Calu3 (cell line): ENCODE measurements at regions not wholly inside any gene's neighbourhood (a gene's known extent, or its start where the extent isn't known, plus 50 kb on each side); places are given as distances from the start of the nearest gene placed in this dataset.

Experiments used
- BruUV-seq: library from RNA; stranded (reverse); fragments of 400-500 nt; replicated peaks from 2 replicates; lab custom pipeline; 2021; lab: Mats Ljungman, UMichigan
- CTCF ChIA-PET: fragments of 300-600 bp; sonication (Branson Sonifier 250); formaldehyde crosslinking; loops from one replicate; lab custom pipeline; 2022; ENCODE audit warnings: antibody characterized with exemption; lab: Charles Lee
- DNase-seq: peaks from one replicate; pipeline ENCODE4 v3.0.0; 2022
- H3K27ac Mint-ChIP-seq: one replicate; pipeline ENCODE4 v1.8.0; 2022; ENCODE audit warnings: mixed read lengths; ENCODE audit not compliant: unreplicated experiment
- H3K27me3 Mint-ChIP-seq: one replicate; pipeline ENCODE4 v1.8.0; 2022; ENCODE audit warnings: mixed read lengths; ENCODE audit not compliant: unreplicated experiment
- H3K36me3 Mint-ChIP-seq: one replicate; pipeline ENCODE4 v1.8.0; 2022; ENCODE audit warnings: mild to moderate bottlenecking, moderate library complexity, mixed read lengths; ENCODE audit not compliant: insufficient read depth, unreplicated experiment
- H3K4me1 Mint-ChIP-seq: one replicate; pipeline ENCODE4 v1.8.0; 2022; ENCODE audit warnings: mild to moderate bottlenecking, low read depth, mixed read lengths; ENCODE audit not compliant: unreplicated experiment
- H3K4me3 Mint-ChIP-seq: one replicate; pipeline ENCODE4 v1.8.0; 2022; ENCODE audit warnings: mild to moderate bottlenecking, low read depth, moderate library complexity, mixed read lengths; ENCODE audit not compliant: unreplicated experiment
- H3K9me3 Mint-ChIP-seq: one replicate; pipeline ENCODE4 v1.8.0; 2022; ENCODE audit warnings: low read depth, mixed read lengths; ENCODE audit not compliant: unreplicated experiment
- CTCF ChIP-seq: fragments of 200-600 bp; IDR thresholded peaks from one replicate; pipeline ENCODE4 v1.8.0; 2022; ENCODE audit warnings: antibody characterized with exemption; ENCODE audit not compliant: unreplicated experiment
- intact Hi-C: fragments of 100-400 bp; cut with micrococcal nuclease; formaldehyde crosslinking; loops from one replicate; pipeline ENCODE4 v1.10.0; 2022; ENCODE audit not compliant: unreplicated experiment

- Mint-ChIP-seq H3K36me3 (no peaks in the 10 kb centered on the region), H3K9me3 (peaks cover 13% of the 10 kb centered on the region), H3K27me3 (no peaks in the 10 kb centered on the region), H3K4me1 (no peaks in the 10 kb centered on the region), H3K27ac (no peak overlapping the region), H3K4me3 (no peak overlapping the region)
- CTCF ChIA-PET: no interaction called here
- no peak for TF ChIP-seq CTCF
- no TSS peak for BruUV-seq
- intact Hi-C loops: no loop called here
- DNase-seq: no peak
Observed at GRCh38 chr19:31451686-31452330, 102.6 kb upstream of the TSHZ3 start.

GRCh38 chr19:31459430-31459829 lies 110.2 kb upstream of the TSHZ3 start:
- CTCF ChIA-PET: no interaction called here
- no peak for DNase-seq
- Mint-ChIP-seq H3K27me3 (no peaks in the 10 kb centered on the region), H3K27ac (no peak overlapping the region), H3K4me1 (no peaks in the 10 kb centered on the region), H3K9me3 (peaks cover 10% of the 10 kb centered on the region), H3K4me3 (no peak overlapping the region), H3K36me3 (no peaks in the 10 kb centered on the region)
- TF ChIP-seq CTCF: no peak
- BruUV-seq: no TSS peak
- intact Hi-C loops: no loop called here

- Mint-ChIP-seq H3K36me3 (no peaks in the 10 kb centered on the region), H3K9me3 (peaks cover 6% of the 10 kb centered on the region), H3K27me3 (no peaks in the 10 kb centered on the region), H3K4me1 (no peaks in the 10 kb centered on the region), H3K27ac (no peak overlapping the region), H3K4me3 (no peak overlapping the region)
- DNase-seq: no peak
- intact Hi-C loops: no loop called here
- CTCF ChIA-PET: no interaction called here
- no peak for TF ChIP-seq CTCF
- BruUV-seq: no TSS peak
Observed at GRCh38 chr19:31461814-31462539, 112.7 kb upstream of the TSHZ3 start.

GRCh38 chr19:31470229-31470939 lies 121.1 kb upstream of the TSHZ3 start:
- intact Hi-C loops: no loop called here
- no TSS peak for BruUV-seq
- H3K4me3 Mint-ChIP-seq: no peak overlapping the region
- no peaks in the 10 kb centered on the region for H3K27me3 Mint-ChIP-seq
- TF ChIP-seq CTCF: no peak
- no peak for DNase-seq
- CTCF ChIA-PET: no interaction called here
- H3K27ac Mint-ChIP-seq: no peak overlapping the region
- no peaks in the 10 kb centered on the region for H3K4me1 Mint-ChIP-seq
- no peaks in the 10 kb centered on the region for H3K36me3 Mint-ChIP-seq
- H3K9me3 Mint-ChIP-seq: peaks cover 18% of the 10 kb centered on the region
